NCI-H748 (cell line): ENCODE measurements at regions not wholly inside any gene's neighbourhood (a gene's known extent, or its start where the extent isn't known, plus 50 kb on each side); places are given as distances from the start of the nearest gene placed in this dataset.

ENCODE experiments used
- DNase-seq: peaks from one replicate; lab custom pipeline; 2025; ENCODE audit not compliant: unreplicated experiment; lab: John Stamatoyannopoulos, UW

DNA sequence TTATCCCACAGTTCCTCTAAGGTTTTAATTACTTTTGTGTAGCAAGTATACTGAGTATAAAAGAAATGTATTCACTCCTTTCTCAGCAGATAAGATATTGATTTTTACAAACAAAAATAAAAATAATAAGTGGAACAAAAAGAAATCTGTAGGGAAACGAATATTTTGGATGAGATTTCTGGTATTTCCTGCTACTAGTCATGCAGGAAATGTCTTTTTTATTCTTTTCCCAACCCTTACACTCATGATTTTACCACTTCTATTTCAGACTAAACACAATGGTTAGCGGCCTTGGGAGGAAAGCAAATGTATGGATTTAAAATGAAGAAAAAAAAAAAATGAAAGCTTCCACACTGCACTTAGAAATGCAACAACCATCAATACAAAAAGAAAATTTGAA lies 580.5 kb upstream of the MARCKS start:
- DNase-seq = no peak

DNA sequence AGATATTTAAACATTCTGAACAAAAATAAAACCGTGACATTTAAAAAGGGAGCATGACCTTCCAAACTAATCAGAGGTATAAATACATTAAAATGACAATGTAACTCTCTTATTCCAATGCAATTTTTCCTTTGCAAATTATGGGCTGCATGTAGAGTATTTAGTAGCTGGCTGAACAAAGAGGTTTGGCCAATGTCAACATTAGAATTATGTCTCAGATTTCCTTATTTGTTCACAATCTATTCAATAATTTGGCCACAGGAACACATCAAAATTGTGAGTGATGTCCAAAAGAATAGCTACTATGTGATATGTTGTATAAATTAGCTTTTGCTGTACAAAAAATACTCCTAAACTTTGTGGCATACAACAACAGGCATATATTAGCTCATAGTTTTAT lies 580.0 kb upstream of the MARCKS start:
- peak; percentile 69 for DNase-seq

DNA sequence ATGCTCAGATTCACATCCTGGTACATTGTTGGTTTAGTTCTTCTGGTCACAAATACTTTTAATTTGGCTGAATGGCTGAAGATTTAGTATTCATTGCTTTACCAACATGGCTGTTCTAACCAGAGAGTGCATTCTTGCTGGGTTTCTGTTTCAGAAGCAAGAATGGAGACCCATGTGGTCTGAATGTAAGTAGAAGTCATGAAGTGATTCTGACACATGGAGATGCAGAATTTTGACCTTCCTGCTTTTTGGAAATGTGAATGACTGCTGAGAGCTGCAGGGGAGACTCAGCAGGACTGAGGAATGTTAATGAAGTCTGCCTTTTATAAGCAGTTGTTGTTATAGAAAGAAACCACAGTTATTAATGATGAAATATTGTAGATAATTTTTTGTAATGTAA lies 576.1 kb upstream of the MARCKS start:
- no peak for DNase-seq

DNA sequence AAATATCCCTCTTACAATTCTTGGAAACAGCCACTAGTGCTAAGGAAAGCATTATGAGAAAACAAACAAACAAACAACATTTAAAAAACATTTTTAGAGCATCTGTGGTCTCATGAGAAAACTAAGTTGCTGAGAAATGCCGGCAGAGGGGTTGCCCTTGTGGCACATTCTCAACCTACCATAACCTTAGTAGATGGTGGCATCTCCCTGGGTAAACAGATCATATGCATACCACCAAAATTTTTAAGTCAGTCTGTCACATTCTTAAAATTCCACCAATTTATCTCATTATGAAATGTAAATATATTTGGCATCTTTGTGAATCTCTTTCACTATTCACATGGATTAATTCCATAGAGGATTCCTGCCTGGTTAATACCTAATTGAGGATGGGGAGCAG lies 575.7 kb upstream of the MARCKS start:
- DNase-seq = no peak

DNA sequence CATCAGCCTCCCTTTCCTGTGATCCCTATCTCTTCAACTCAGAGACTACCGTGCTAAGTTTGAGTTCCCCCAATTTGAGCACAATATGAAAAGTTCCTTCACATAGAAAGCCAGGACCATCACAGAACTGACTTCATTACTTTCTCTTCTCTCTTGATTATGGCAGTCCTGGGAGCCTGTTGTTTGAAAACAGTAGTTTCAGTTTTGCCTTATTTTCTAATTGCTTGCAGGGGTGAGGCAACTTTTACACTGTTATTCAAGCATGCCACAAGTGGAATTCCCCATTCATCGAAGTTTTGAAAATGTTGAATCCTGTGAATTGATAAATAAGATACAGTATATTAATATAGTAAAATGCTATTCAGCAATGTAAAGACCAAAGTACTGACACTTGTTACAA lies 569.7 kb upstream of the MARCKS start:
- no peak for DNase-seq

DNA sequence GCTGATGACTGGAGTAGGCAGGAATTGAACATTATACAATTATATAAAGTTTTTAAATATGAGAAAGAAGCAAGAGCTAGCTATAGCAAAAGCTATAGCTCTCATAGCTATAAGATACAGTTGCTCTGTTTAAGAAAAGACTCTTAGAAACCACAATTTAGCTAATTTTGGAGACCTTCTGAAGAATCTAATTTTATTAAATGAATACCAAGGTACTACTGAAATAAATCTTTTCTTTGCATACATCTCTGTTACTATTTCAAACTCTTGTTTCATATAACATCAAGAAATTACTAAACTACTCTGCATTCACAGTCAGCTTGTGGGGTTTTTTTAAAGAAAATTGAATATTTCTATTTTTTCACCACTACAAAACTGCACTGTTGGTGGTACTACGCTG lies 568.7 kb upstream of the MARCKS start:
- no peak for DNase-seq

DNA sequence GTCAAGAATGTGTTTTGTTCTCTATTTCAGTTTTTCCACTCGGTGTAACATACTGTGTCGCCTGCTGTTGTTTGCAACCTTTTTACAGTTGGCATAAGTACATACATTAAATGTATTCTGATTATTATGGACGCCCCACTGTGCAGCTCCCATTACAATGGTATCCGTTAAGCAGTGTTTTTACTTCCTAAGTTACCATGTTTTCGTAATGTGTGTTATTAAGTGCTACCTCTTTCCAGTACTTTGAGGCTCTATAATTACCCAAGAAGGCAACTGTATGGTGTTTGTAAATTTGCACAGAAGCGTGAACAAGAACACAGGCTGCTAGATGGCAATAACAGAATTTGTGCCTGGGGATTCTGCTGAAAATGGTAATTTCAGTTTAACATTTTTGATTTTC lies 568.0 kb upstream of the MARCKS start:
- DNase-seq = peak; percentile 96

DNA sequence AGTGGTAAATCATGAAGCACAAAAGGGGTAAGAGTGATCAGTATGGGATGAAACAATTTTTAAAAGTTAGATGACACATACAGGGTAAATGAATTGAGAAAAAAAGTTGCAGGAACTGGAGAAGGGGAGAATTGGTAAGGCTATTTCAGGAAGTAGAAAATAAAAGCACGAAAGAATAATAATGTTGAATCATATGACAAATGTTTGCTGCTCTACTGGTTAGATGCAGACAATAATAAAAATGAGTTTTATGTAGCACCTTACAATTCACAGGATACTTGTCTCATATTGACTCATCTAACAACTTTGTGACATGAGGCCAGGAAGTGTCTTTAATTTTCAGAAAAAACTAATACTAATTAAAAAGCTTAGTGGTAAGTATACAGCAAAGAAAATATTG lies 566.5 kb upstream of the MARCKS start:
- no peak for DNase-seq

DNA sequence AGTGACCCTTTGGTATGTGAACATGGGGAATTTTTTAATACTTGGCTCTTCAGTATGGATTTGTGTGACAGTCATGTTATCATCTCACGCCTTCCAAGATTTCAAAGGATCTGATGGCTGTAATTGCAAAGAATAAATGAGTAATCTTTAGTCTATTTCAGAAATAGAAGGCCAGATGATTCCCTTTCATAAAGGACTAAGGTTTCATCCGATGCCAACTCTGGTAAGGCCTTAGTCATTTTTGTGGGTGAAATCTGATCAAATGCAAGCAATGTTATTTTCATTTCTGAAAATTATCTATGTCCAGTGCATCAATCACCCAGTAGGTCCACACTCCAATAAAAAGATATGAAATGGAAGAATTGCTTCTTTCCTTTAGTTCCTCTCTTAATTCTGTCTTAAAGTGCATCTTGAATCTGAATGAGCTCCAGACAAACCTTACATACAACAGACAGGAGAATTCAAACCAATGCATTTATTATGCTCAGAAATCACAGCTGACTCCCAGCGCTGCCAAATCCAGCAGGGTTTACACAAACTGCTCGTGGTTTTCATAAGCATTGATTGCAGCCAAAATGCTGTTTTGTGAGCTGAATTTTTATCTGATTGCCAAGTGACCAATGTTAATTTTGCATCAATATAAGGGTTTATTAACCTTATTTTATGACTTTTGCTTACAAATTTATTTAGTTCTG lies 565.2 kb upstream of the MARCKS start:
- no peak for DNase-seq

DNA sequence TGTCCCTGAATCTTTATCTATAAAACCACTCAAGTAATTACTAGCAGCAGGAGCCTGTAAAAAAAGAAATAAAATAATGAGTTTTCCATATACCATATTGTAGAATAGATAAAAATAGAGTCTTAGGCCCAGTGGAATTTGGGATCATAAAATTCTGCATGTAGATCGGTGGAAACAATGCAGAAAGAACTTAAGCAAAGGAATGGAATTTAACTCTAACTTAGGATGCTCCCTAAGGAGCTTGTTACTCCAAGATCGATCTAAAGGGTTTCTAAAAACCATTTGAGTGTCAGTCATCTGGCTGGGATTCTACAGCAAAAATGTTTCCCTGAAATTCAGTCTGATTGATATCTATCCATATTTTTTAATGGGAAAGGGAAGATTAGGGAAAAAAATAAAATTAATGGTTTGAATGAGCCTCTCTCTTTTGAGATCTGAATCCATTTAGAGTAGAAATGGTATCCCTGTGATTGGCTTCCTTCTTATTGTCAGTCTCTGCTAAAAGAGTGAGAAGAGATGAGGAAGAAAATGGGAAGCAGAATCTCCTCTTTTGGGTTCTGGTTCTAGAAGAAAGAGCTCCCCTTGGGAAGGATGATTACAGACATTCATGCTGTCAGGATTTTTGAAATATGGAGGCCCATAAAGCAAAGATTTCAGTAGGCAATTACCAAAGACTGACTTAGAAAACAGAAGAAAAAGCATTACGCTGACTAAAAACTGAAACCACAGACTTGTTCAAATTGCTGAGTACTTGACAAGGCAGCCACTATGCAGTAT lies 564.3 kb upstream of the MARCKS start:
- no peak for DNase-seq

DNA sequence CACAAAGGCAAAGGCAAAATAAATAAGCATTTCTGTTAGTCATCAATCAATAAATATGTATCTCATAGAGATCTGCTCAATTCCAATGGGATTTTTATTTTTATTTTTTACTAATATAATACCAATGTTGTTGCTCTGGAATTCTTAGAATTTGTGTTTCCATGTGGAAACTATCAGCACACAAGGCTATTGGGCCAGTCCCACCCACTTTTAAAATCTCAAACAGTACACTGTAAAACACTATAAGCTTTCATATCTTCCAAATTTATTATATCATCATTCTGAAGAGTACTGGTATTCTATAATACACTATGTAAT lies 563.8 kb upstream of the MARCKS start:
- DNase-seq = no peak

DNA sequence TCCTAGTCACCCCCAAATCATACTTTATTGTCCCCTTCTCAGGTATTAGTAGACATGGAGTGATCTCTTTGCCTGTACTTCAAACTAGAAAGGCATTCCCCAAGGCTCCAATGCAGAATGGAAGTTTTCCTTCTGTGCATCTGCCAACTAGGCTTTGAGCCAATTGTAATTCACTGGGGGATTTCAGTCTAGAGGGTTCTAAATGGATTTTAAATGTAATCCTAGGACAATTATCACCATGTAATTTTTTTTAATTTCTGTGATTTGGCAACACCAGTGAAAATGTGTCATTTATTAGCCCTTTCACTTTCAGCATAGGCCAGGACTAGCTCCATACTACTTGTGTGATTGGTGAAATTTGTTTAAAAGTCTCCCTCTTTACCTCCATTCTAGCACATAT lies 557.6 kb upstream of the MARCKS start:
- DNase-seq = no peak

DNA sequence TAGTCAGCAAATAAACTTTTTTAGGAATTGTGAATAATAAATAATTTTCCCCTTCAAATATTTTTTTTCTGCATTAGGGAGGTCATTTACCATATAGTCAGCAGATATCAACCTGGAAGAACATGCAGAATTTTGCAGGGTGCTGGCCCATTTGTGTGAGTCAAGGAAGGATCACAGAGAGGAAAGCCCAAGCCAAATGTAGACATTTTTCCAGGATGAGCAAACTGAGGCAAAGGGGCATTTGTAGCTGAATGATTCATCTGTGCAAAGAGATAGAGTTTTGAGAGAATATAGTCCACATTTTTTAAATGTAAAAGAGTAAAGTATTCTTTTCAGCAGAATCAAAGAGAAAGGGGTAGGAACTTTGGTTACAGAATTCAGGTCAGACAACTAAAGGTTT lies 555.5 kb upstream of the MARCKS start:
- DNase-seq = no peak

DNA sequence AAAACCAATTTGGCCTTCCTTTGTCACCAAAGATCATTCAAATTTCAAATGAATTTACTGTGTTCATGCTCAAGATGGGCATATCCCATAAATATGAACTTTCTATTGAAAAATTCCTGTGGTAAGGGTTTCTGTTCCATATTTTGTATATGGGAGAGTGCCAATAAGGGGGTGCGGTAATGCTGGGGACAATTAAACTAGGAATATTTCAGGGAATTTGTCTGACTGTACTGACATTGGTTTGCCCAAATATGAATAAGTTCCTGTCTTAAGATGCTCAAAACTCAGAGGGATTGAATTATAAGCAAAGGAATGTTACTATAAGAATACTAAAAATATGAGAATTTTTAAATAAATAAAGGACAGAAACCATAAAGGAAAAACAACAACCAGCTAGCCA lies 553.0 kb upstream of the MARCKS start:
- DNase-seq = no peak

DNA sequence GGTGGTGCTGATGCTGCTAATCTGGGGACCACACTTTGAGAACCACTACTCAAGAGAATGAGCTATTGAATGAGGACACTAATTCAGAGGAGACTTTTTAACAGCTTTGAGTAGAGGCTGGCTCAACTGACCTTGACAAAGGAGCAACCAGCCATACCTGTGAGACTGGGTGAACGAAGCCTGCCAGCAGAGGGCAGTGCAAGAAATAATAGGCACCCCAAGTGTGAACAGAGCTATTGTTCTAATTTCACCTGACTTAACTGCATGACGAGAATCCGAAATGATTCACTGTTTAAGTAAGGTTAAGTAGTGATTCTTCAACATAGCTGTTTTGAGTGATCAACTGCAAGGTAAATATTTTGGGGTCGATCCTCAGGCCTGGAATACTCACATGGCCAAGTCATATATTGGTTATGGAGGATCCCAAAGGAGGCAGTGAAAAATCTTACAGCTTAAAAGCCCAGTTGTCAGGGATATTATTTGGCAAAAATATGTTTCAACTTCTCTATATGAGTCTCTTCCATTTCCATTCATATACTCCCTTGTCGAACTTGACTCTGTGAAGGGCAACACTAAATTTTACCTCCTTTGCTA lies 550.5 kb upstream of the MARCKS start:
- peak; percentile 47 for DNase-seq

DNA sequence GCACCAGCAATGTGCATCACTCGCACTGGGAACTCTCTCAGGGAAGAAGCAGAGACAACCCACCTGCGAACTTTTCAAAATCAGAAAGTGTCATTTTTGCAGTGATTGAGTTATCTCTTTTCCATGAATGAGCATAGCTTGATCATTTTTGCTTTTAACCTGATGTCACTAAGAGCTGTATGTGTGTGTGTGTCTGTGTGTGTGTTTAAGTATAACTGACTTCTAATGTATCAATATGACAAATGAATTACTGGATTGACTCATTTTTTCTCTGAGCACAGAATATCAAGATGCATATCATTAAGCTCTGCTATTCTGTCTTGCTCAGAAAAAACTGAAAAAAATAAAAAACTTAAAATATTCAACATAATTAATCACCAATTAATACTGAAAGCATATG lies 548.9 kb upstream of the MARCKS start:
- DNase-seq = no peak

DNA sequence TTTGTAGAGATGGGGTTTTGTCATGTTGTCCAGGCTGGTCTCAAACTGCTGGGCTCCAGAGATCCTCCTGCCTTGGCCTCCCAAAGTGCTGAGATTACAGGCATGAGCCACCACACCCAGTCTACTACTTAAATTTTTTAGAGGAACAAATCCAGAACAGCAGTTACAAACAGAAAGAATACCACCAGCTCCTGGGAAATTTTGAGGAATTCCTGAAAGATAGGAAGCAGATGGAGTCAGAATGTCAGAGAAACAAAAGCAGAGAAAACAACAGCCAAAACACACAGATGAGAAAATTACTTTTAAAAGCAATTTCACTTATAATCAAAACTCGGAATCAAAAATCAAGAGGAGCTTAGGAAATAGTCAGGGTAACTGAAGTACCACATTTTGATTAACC lies 543.3 kb upstream of the MARCKS start:
- no peak for DNase-seq

DNA sequence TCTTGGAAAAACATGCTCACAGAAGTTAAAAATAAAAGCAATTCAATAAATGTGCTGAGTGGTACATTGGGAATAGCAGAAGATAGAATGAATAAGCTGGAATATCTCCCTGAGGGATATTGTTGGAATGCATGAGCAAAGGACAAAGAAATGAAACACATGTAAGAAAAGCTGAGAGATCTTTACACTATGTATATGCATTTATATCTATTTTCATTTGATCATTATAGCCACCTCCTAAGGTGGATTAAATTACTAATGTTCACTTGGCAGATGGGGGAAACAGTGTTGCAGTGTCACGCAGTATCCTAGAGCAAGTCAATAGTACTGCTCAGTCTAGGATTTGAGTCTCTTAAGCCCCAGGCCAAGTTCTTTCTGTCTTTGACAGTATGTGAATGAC lies 542.0 kb upstream of the MARCKS start:
- DNase-seq = no peak

DNA sequence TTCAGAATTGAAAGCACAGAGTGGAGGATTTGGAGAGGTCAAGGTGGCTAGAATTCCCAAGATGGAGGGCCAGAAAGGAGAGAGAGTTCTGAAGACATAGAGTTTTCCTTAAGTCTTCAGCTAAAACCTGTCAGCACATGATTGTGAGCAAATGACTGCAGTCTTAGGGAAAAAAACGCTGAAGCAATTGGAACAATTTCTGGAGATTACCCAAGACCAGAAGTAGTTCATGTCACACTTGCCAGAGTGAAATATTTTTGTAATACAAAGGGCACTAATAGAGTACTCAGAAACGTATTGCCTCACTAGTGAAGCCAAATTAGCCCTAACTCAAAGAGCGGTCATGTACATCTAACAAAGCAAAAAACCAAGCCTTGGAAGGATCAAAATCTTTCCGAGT lies 541.3 kb upstream of the MARCKS start:
- no peak for DNase-seq

DNA sequence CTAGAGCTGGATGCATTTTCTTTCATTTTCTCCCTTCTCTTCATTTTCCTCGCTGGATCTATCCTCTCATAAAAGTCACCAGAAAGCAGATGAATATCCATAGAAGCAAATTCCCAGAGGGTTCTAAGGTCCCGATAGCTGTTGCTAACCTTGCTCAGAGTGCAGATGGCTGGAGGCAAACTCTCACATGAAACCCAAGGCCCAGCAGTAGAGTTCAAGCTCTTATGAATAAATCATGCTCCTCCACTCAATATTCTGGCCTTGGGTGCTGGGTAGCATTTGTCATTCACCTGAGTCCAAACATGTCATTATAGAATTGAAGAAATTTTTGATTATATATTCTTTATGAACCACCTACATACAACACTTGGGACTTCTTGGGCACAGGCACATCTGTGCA lies 539.7 kb upstream of the MARCKS start:
- DNase-seq = no peak

DNA sequence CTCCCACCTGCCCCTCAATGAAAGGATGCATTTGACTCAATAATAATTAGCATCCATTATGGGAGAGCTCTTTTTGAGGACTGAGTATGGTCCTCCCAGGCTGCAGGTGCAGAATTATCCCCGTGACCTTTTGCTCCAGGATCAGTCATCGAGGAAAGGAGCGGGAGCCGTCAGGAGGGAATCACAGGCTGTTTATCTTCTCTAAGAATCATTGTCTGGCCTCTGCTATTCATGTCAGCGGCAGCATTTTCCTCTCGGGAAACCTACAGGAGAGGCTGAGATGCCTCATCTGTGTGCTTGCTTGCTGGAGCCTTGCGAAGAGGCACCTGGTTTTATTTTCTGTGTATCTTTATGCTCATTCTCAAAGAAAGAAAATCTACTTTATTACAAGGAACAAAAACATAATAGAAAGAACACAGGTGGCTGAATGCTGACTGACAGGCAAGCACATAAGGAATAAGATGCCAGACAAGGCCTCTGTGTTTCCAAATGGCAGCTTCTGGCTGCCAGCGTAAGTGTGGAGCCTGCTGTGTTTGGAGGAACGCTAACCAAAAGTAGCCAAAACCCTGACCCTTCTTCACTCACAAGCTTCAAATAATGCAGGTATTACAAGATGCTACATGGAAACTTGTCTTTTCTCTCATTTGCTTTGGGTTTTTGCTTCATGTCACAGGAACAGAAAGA lies 539.1 kb upstream of the MARCKS start:
- DNase-seq = peak; percentile 97

DNA sequence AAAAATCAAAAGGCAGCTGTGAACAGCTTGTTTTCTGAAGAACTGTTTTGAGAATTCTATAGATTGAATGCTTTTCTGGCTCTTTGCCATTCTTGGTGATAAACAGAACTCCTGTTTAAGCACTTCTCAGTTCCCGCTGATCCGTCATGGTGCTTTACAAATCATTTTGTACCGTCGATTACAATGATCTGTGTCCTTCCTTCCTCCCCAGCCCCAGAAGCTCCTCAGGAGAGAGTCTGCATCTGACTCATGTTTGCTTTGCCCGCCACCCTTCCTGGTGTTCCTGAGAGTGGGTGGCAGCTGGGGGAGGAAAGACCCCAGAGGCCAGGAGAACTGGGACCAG lies 538.6 kb upstream of the MARCKS start:
- DNase-seq = peak; percentile 87
